ENCODE measurements at regions not wholly inside any gene's neighbourhood (a gene's known extent, or its start where the extent isn't known, plus 50 kb on each side); places are given as distances from the start of the nearest gene placed in this dataset.

- Histone ChIP-seq H3K27me3 (ENCODE audit: control insufficient read depth, insufficient read depth, low read length) (no peaks in the 10 kb centered on the region), H3K4me3 (ENCODE audit: insufficient read depth, low read depth, low read length) (no peak overlapping the region), H3K36me3 (replicated peaks; ENCODE audit: control insufficient read depth, insufficient read depth, low read length) (no peaks in the 10 kb centered on the region)
- no peak for DNase-seq
Observed at GRCh38 chr21:16258844-16259611, 529.2 kb downstream of the USP25 start.

GRCh38 chr21:16262091-16262490, 532.3 kb downstream of the USP25 start:
- no peak overlapping the region for H3K4me3 ChIP-seq (ENCODE audit: insufficient read depth, low read depth, low read length)
- H3K36me3 ChIP-seq (replicated peaks; ENCODE audit: control insufficient read depth, insufficient read depth, low read length), result no peaks in the 10 kb centered on the region
- no peak for DNase-seq

GRCh38 chr21:16264319-16264718, 534.5 kb downstream of the USP25 start:
- no peak for DNase-seq
- H3K27me3 ChIP-seq (ENCODE audit: control insufficient read depth, insufficient read depth, low read length), result no peaks in the 10 kb centered on the region
- no peaks in the 10 kb centered on the region for H3K36me3 ChIP-seq (replicated peaks; ENCODE audit: control insufficient read depth, insufficient read depth, low read length)
- H3K4me3 ChIP-seq (ENCODE audit: insufficient read depth, low read depth, low read length), result no peak overlapping the region

More at GRCh38 chr21:16262091-16262490, 532.3 kb downstream of the USP25 start:
- no peaks in the 10 kb centered on the region for H3K27me3 ChIP-seq (ENCODE audit: control insufficient read depth, insufficient read depth, low read length)

- DNase-seq, result no peak
- Histone ChIP-seq H3K36me3 (replicated peaks; ENCODE audit: control insufficient read depth, insufficient read depth, low read length) (no peaks in the 10 kb centered on the region), H3K4me3 (ENCODE audit: insufficient read depth, low read depth, low read length) (no peak overlapping the region), H3K27me3 (ENCODE audit: control insufficient read depth, insufficient read depth, low read length) (no peaks in the 10 kb centered on the region)
Observed at GRCh38 chr21:16269476-16269875, 539.7 kb downstream of the USP25 start.

GRCh38 chr21:16279731-16280581, 550.2 kb downstream of the USP25 start:
- no peak overlapping the region for H3K4me3 ChIP-seq (ENCODE audit: insufficient read depth, low read depth, low read length)
- no peaks in the 10 kb centered on the region for H3K36me3 ChIP-seq (replicated peaks; ENCODE audit: control insufficient read depth, insufficient read depth, low read length)
- no peak for DNase-seq
- no peaks in the 10 kb centered on the region for H3K27me3 ChIP-seq (ENCODE audit: control insufficient read depth, insufficient read depth, low read length)

- no peak for DNase-seq
Observed at GRCh38 chr21:16280686-16281091, 550.9 kb downstream of the USP25 start.

GRCh38 chr21:16283516-16283915, 553.7 kb downstream of the USP25 start:
- Histone ChIP-seq H3K27me3 (ENCODE audit: control insufficient read depth, insufficient read depth, low read length) (no peaks in the 10 kb centered on the region), H3K4me3 (ENCODE audit: insufficient read depth, low read depth, low read length) (no peak overlapping the region), H3K36me3 (replicated peaks; ENCODE audit: control insufficient read depth, insufficient read depth, low read length) (no peaks in the 10 kb centered on the region)
- no peak for DNase-seq

More at GRCh38 chr21:16280686-16281091, 550.9 kb downstream of the USP25 start:
- H3K4me3 ChIP-seq (ENCODE audit: insufficient read depth, low read depth, low read length), result no peak overlapping the region
- H3K27me3 ChIP-seq (ENCODE audit: control insufficient read depth, insufficient read depth, low read length), result no peaks in the 10 kb centered on the region
- no peaks in the 10 kb centered on the region for H3K36me3 ChIP-seq (replicated peaks; ENCODE audit: control insufficient read depth, insufficient read depth, low read length)

- Histone ChIP-seq H3K36me3 (replicated peaks; ENCODE audit: control insufficient read depth, insufficient read depth, low read length) (no peaks in the 10 kb centered on the region), H3K4me3 (ENCODE audit: insufficient read depth, low read depth, low read length) (no peak overlapping the region), H3K27me3 (ENCODE audit: control insufficient read depth, insufficient read depth, low read length) (no peaks in the 10 kb centered on the region)
- DNase-seq, result no peak
Observed at GRCh38 chr21:16285605-16286126, 555.9 kb downstream of the USP25 start.

- H3K4me3 ChIP-seq (ENCODE audit: insufficient read depth, low read depth, low read length), result no peak overlapping the region
- no peaks in the 10 kb centered on the region for H3K36me3 ChIP-seq (replicated peaks; ENCODE audit: control insufficient read depth, insufficient read depth, low read length)
- H3K27me3 ChIP-seq (ENCODE audit: control insufficient read depth, insufficient read depth, low read length), result no peaks in the 10 kb centered on the region
- DNase-seq, result no peak
Observed at GRCh38 chr21:16287046-16287445, 557.3 kb downstream of the USP25 start.

GRCh38 chr21:16291296-16291695, 561.5 kb downstream of the USP25 start:
- DNase-seq, result no peak
- no peak overlapping the region for H3K4me3 ChIP-seq (ENCODE audit: insufficient read depth, low read depth, low read length)
- no peaks in the 10 kb centered on the region for H3K36me3 ChIP-seq (replicated peaks; ENCODE audit: control insufficient read depth, insufficient read depth, low read length)
- H3K27me3 ChIP-seq (ENCODE audit: control insufficient read depth, insufficient read depth, low read length), result no peaks in the 10 kb centered on the region

- H3K36me3 ChIP-seq (replicated peaks; ENCODE audit: control insufficient read depth, insufficient read depth, low read length), result no peaks in the 10 kb centered on the region
- no peak for DNase-seq
- no peaks in the 10 kb centered on the region for H3K27me3 ChIP-seq (ENCODE audit: control insufficient read depth, insufficient read depth, low read length)
- no peak overlapping the region for H3K4me3 ChIP-seq (ENCODE audit: insufficient read depth, low read depth, low read length)
Observed at GRCh38 chr21:16294128-16294527, 564.3 kb downstream of the USP25 start.

- DNase-seq, result no peak
- Histone ChIP-seq H3K4me3 (ENCODE audit: insufficient read depth, low read depth, low read length) (no peak overlapping the region), H3K36me3 (replicated peaks; ENCODE audit: control insufficient read depth, insufficient read depth, low read length) (no peaks in the 10 kb centered on the region), H3K27me3 (ENCODE audit: control insufficient read depth, insufficient read depth, low read length) (no peaks in the 10 kb centered on the region)
Observed at GRCh38 chr21:16302851-16303282, 573.1 kb downstream of the USP25 start.

GRCh38 chr21:16304174-16305095, 574.7 kb downstream of the USP25 start:
- no peak overlapping the region for H3K4me3 ChIP-seq (ENCODE audit: insufficient read depth, low read depth, low read length)

GRCh38 chr21:16305686-16306085, 575.9 kb downstream of the USP25 start:
- no peak overlapping the region for H3K4me3 ChIP-seq (ENCODE audit: insufficient read depth, low read depth, low read length)
- DNase-seq, result no peak
- H3K27me3 ChIP-seq (ENCODE audit: control insufficient read depth, insufficient read depth, low read length), result no peaks in the 10 kb centered on the region
- no peaks in the 10 kb centered on the region for H3K36me3 ChIP-seq (replicated peaks; ENCODE audit: control insufficient read depth, insufficient read depth, low read length)

More at GRCh38 chr21:16304174-16305095, 574.7 kb downstream of the USP25 start:
- DNase-seq, result no peak
- Histone ChIP-seq H3K27me3 (ENCODE audit: control insufficient read depth, insufficient read depth, low read length) (no peaks in the 10 kb centered on the region), H3K36me3 (replicated peaks; ENCODE audit: control insufficient read depth, insufficient read depth, low read length) (no peaks in the 10 kb centered on the region)

Measured in H7 (cell line).